GM19043 (cell line): ENCODE measurements at regions not wholly inside any gene's neighbourhood (a gene's known extent, or its start where the extent isn't known, plus 50 kb on each side); places are given as distances from the start of the nearest gene placed in this dataset.
A peak's percentile ranks its signal among the peaks of the same experiment; 100 is the strongest.

ENCODE experiments used
- ATAC-seq: cut with Tn5 transposase; IDR thresholded peaks from one replicate; pipeline ENCODE4 v1.9.1; 2021; ENCODE audit warnings: low read depth; ENCODE audit not compliant: unreplicated experiment

DNA sequence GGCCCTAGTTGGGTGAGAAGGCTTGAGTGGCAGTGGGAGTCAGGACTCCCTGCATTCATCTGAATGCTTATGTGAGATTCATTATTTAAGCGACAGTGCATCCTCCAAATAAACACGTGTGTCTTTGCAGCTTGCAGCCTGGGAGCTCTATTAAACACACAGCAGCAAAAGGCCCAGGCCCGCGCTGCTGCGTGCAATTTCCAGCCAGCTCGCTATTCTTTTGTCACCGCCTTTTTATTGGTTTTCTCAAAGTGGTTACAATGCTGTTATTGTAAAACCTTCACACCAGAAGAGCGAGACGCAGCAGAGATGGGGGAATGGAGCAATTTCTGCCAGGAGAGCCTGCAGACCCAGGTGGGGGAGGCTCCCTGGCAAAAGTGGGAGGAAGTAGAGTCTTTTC, 252.5 kb downstream of the BCOR start:
- ATAC-seq = no peak

DNA sequence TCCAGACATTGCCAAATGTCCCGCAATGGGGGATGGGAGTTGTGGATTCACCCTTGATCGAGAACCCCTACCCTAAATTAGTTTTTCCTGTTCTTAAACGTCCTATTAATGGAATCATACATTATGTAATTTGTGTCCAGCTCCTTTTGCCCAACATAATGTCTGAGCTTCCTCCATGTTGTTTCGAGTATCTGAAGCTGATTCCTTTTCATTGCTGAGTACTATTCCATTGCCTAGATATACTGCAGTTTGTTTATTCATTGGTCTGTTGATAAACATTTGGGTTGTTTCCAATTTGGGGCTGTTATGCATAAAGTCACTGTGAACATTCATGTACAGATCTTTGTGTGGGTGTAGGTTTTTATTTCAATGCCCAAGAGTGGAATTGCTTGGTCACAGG, 251.3 kb downstream of the BCOR start:
- no peak for ATAC-seq

DNA sequence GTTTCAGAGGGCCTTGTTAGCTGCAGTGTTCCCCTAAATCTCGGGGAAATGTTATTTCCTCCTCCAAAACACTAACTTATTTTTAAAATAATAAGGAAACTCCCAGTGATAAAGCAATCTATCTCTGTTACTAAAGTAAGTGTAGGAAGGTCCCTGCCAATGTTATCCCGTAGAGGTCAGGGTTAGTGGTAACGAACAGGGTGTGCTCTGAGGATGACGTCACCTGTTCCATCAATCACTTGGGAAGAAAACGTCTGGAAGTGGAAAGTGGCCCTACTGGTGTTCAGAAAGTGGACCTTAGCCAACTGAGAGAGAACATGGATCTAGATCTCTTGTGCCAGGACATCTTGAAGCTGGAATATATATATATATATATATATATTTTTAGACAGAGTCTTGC, 249.5 kb downstream of the BCOR start:
- no peak for ATAC-seq

DNA sequence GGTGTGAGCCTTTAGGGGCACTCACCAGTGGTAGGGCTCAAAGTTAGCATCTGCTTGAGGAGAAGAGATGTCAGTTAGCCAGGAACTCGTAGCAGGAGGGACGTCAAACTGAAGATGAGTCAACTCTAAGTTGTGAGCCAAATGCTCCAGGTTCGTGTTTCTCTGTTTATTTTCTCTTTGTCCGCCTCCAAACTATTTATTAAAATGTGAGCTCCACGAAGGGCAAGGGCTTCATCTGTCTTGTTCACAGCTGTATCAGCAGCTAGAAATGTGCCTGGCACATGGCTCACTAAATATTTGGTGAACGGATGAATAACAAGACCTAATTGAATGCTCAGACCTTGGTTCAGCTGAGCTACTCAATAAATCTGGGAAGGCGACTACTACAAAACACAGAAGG, 248.9 kb downstream of the BCOR start:
- ATAC-seq = no peak

DNA sequence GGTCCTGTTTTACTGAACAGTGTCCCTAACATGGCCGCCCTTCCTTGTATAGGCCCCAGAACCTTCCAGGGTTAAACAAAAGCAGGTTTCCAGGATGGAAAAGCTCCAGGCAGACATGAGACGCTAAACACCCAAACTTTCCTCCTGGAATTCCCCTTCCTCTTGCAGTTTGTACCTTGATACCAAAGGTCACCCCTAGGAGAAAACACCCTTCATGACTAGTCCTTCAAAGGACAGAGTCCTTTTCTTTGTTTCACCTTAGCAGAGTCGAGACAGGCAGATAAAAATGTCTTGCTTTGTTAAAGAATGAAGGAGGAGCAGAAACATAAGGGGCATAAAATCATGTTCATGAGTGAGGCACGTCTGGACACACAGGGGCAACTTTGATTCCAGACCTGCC, 247.5 kb downstream of the BCOR start:
- no peak for ATAC-seq

DNA sequence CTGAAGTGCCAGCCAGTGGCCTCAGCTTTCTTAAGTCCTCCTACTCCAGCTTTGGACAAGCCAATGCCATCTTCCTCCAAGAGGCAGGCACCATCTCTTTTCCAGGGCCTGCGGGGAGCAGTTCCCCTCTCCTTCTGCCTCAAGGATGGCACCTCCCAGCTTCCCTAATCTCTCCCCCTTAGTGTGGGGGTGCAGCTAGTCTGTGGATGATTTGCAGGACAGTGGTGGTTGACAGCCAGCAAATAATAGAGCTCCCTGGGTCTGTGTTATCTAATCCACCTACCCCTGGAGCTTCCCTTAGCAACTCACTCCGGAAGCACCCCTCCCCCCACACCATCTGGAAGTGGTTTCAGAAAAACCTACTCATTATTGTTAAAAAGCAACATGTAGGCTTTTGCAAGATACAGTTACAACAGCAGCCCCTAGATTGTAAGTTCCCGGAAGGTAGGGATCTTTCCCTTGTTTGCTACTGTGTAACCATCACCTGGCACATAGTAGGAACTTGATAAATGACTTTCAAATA, 247.1 kb downstream of the BCOR start:
- no peak for ATAC-seq

DNA sequence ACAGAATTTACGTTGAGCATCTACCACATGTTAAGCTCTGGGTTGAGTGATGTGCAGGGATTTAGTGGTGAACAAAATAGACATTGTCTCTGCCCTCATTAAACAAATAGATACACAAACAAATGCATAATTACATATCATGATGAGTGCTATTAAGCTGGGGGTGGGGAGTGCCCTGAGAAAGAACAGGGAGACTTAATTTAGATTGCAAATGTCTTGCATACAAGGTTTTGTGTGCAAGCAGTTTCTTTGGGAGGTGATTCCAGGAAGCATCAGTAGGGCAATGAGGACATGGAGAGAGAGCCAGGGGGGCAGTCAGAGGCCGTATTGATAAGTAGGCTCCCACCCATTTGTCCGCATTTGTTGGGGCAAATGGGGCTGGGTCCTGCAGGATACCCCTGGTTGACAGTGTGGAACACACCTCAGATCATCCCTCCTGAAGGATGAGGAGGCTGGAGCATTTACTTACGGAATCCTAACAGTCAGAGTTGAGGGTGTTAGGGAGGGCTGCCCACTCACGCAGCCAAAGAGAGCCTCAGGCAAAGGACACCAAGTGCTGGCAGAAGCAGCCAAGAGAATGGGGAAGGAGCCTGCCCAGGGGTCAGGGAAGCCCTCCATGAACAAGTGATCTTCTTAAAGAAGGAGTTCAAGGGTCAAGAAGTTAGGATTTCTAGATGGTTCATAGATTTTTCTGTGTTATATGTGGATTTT, 245.9 kb downstream of the BCOR start:
- ATAC-seq = no peak

DNA sequence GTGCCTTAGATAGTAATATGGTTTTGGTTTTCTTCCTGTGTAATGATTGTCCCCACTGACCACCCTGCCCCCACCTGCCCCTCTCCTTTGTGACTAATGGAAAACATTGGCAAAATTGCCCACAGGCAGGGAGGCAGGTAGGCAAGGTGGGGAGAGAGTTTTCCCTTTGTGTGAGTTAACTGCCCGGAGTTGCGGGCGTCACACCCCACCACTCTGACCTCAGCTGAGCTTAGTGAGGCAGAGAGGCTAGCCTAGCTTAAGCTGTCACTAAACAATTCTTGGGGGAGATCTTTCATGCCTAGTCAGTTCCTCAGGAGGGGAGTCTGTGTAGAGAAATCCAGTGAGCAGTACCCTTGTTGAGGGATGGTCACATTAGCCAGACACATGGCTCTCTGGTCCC, 245.3 kb downstream of the BCOR start:
- ATAC-seq = no peak

DNA sequence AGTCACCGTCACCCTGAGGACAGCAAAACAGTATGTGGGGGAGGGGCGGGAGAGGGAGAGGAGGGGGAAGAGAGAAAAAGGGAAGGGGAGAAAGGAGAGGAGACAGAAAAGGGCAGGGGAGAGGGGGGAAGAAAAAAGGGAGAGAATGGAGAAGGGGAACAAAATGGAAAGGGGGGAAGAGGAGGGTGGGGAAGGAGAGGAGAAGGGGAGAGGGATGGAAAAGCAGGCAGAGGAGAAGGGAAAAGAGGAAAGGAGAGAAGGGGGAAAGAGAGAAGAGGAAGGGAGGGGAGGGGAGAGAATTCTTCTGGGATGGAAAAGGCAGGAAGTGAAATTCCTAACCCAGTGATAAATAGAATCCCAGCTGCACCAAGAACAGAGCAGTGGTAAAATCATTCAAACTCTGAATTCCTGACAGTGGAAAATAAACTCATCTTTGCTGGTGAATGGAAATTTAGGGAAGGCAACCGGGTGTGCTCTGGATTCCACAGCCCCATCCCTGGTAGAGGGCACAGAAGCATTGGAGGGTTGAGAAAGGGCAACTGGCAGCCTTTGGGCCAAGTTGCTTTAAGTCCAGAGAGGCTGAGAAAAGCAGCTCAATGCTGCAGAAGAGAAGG, 244.2 kb downstream of the BCOR start:
- ATAC-seq = no peak

DNA sequence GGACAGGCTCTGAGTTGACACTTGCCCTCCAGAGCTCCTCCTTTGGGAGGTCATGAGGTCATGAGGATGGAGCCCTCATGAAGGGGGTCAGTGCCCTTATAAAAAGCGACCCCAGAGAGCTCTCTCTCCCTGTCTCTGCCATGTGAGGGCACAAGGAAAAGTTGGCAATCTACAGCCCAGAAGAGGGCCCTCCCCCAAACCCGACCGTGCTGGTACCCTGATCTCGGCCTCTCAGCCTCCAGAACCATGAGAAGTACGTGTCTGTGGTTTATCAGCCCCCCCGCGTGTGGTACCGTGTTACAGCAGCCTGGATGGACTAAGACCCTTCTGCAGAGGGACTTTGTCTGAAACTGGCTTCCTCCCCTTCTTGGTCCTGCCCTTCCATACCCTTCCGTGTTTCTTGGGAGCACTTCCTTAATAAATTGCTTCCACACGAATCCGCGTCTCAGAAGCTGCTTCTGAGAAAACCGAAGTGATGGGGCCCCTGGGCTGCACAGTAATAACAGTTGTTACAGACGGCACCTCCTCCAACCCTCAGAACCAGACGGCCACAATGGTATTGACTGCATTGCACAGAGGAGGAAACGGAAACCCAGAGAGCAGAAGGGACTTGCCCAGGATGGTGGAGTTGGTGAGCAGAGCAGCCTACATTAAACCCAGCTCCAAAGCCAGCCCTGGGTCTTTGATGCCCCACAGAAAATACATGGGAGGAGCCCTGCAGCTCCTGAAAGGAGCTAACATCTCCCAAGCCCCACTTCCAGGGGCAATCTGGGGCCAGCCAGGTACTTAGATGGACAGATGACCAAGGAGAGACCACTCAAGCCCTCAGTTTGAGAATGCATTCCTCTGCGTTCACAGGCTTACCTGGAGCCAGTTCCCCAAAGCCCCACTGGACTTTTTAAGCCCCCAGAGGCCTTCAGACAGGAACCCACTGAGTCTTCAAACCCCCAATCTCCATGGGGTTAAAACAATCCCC, 242.7 kb downstream of the BCOR start:
- ATAC-seq = peak; percentile 71

DNA sequence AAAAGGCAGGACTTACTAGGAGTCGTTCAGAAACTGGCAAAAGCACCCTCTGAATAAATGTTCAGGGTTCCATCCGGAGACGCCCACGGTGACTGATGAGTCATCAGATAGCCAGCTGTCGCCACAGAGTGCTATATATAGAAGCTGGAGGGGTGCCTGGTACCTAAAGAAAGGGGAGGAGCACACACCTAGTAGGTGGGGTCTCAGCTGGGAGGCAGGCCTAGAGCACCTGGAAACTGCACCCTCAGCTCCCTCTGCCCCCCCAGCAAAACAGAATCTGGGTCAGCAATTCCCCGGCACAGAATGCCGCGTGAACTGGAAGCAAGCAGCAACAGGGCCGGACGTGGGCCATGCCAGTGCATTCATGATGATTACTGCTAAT, 242.0 kb downstream of the BCOR start:
- ATAC-seq = peak; percentile 49

DNA sequence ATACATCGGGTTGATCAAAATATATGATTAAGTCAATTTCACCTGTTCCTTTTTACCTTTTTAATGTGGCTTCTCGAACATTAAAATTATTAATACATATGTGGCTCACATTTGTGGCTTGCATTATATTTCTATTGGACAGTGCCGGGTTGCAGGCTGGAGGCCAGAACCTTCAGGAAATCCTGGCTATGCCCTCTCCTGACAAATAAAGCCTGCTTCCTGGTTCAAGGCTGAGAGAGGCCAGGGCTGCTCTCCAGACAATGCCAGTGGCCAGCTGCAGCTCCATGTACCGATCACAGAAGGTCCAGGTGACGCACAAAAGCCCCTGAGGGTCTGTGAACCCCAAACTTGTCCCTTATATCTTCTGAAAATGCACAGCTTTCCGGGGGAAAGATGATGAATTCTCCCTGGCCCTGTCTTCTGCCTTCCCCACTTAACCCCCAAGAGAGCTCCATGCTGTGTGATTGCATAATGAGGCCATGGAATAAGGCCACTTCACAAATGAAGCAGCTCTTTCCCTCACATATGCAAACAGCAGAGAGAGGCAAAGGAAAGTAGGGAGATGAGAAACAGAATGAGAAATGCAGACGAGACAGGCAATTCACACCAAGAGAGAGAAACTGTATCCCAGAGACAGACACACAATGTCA, 241.2 kb downstream of the BCOR start:
- no peak for ATAC-seq

DNA sequence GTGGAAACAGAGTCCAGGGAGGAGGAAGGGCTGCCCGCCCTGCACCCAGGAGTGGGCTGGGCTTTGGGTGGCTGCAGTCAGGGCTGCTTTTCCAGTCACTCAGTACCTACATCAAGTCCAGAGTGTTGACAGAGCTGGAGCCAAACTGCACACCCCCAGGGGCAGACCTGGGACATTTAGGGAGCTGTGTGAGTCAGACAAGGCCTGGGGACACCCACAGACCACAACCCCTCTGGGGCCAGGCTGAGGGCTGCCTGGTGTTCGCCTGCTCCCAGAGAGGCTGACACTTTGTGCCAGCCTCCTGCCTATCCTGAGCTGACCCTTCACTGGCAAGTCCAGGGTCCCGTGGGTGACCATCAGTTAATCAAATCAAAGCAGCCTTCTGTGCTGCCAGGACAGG, 240.0 kb downstream of the BCOR start:
- ATAC-seq = no peak

DNA sequence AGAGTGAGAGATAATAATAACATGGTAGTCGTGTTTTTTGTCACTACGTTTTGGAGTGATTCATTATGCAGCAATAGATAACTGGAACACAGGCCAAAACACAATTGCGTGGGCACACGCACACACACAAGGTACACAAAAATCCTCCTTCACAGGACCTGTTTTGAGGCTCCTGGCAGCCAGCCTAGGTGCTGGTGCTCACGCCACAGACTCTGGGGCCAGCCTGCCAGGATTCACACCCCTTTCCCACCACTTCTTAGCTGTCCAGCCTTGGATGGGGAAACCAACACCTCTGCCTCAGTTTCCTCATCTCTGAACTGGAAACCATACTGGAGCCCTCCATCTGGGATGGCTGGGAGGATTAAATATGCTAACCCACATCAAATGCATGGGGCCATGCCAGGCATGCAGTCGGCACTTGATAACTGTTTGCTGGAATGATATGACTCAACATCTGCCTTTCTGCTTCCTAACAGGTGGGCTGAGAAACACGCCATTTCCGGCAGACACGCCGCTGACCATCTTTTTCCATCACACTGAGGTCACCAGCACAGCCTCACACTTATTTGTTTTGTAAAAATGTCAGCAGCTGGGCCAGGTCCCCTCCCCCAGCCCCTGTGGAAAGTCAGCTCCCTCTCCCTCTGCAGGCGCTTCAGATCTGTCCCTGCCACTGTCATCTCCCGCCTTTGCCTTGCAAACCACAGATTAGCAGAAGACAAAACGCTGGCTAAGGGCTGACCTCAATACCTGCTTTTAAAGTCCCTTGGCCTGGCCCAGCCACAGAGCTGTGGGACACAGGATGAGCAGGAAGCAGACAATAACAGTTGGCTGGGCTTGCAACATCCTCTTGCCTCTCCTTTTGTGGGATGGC, 237.5 kb downstream of the BCOR start:
- peak; percentile 58 for ATAC-seq

DNA sequence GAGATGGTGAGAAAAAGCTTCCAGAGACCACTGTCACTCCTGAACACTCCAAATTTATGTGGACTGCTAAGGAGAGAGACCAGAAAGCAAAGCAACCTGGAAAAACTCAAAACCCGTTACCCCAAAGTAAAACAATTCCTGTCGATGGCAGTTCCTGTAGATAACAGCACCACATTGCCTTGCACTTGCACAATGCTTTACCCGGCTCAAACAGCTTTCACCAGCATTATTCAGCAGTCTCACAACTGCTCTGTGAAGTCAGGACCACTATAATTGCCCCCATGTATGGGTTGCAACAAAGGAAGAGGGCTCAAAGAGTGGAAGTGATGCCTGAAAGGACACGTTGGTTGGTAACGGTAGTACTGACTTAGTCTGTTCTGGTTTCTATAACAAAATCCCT, 234.8 kb downstream of the BCOR start:
- ATAC-seq = no peak

DNA sequence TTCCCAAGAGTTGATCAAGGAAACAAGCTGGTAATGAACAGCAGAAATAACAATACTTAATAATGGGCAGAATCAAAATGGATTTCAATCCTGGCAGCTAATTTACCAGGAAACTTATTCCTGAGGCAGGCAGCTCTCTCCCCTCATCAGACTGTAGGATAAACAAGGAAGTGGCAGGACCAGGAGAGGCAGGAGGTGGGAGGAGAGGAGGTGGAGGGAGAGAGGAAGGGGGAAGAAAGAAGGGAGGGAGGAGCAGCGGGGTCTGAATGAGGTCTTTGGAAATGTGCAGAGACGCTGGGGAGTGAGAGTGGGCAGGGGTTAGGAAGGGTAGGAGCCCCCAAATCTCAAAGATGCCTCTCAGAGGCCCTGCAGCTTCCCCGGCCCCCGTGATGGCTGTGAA, 231.5 kb downstream of the BCOR start:
- ATAC-seq = no peak

DNA sequence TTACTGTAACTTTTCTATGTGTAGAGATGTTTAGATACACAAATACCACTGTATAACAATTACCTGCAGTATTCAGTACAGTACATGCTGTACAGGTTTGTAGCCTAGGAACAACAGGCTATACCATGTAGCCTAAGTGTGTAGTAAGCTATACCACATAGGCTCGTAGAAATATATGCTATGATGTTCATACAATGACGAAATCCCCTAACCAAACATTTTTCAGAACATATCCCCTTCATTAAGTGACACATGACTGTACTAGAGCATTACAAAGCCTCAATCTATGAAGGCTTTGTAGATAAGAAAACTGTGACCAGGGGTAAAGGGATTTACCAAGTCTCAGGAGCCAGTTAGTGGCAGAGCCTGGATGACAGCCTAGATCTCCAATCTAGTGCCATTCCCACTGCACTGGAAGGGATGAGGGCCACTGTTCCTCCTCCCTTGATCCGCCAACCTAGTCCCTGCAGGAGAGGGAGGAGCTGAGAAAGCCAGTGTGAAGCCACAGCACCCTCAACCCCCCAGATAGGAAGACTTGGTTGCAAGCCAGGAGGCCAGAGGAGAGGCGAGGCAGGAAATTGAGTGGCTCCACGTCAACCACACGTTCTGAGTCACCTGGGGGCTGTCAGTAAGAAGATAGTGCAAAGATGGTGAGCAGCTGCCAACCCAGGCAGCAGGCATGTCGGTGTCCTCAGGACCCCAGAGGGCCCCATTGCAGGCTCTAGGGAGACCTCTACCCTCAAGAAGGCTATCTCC, 227.7 kb downstream of the BCOR start:
- no peak for ATAC-seq

DNA sequence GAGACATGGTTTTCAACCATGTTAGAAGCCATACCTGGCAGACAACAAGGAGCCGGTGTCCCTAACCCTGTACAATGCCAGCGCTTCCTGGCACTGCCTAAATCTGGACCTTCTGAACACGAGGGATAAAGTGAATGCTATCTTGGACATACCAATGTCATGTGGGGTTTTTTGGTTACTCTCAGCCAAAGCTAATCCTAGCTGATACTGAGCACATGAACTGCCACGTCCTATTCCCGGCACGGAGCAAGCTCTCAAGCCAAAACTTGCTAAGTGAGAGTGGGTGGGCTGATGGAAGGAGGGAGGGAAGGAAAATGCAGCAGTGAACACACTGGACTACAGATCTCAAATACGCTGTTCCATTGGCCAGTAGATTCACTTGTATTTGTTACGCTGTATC, 226.1 kb downstream of the BCOR start:
- no peak for ATAC-seq

DNA sequence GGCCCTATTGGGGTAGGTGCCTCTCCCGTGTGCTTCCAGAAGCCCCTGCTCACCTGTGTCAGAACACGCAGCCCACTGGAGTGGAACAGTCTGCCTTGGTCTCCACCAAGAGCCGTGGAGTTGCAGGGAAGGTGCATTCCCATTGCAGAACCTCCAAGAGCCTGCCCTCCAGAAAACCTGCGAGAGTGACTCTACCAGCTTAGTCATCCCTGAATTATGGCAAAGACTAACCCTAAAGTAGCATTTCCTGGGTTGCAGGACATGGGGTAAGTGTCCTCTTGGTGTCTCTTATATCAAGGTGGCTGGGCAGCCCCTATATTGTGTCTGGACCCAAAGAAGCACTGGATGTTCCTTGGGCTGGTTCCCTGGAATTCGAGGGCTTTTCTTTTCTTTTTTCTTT, 224.6 kb downstream of the BCOR start:
- ATAC-seq = no peak
